ENCODE measurements at regions not wholly inside any gene's neighbourhood (a gene's known extent, or its start where the extent isn't known, plus 50 kb on each side); places are given as distances from the start of the nearest gene placed in this dataset.

DNA sequence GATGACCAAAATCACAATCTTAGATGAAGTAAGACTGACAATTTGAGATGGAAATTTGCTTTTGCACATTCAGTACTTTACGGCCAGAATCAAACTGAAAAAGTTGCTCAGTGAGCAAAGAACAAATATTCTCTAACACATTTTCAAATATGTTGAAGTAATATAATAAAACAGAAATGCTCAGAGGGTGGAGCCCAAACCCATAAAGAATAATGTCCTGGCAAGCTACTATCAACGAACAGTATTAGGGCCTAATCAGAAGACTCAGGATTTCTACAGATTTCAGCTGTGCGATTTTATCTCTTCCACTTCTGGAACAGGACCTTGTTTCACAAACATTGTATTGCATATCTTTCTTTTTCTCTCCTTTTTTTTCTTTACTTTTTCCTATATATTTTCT is 505.0 kb downstream of the TECRL start:
- TF ChIP-seq POLR2A (IDR thresholded peaks at IDR 0.05), result no peak
- TF ChIP-seq, protein P1, sequence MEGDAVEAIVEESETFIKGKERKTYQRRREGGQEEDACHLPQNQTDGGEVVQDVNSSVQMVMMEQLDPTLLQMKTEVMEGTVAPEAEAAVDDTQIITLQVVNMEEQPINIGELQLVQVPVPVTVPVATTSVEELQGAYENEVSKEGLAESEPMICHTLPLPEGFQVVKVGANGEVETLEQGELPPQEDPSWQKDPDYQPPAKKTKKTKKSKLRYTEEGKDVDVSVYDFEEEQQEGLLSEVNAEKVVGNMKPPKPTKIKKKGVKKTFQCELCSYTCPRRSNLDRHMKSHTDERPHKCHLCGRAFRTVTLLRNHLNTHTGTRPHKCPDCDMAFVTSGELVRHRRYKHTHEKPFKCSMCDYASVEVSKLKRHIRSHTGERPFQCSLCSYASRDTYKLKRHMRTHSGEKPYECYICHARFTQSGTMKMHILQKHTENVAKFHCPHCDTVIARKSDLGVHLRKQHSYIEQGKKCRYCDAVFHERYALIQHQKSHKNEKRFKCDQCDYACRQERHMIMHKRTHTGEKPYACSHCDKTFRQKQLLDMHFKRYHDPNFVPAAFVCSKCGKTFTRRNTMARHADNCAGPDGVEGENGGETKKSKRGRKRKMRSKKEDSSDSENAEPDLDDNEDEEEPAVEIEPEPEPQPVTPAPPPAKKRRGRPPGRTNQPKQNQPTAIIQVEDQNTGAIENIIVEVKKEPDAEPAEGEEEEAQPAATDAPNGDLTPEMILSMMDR (IDR thresholded peaks at IDR 0.05), result no peak

All from ovary (tissue), 3 donors.